Stimulated activated CD8-positive, alpha-beta memory T cell treated with anti-CD3 and anti-CD28 coated beads, Interleukin-15, amount 100 ng/mL, for 4 hours (primary cell): ENCODE measurements at regions not wholly inside any gene's neighbourhood (a gene's known extent, or its start where the extent isn't known, plus 50 kb on each side); places are given as distances from the start of the nearest gene placed in this dataset.

Source experiments
- DNase-seq, 2 donors: peaks; one replicate each; pipeline ENCODE4 v3.0.0-alpha.2; 2020; ENCODE audit warnings: low read depth in 2 of 2

- no peak for DNase-seq
Measured at GRCh38 chr6:43869792-43870659, 100.0 kb downstream of the VEGFA start.

GRCh38 chr6:43869079-43869710 lies 99.2 kb downstream of the VEGFA start:
- no peak for DNase-seq

GRCh38 chr6:43868467-43868866 lies 98.5 kb downstream of the VEGFA start:
- no peak for DNase-seq

- no peak for DNase-seq
Measured at GRCh38 chr6:43867996-43868395, 98.0 kb downstream of the VEGFA start.

GRCh38 chr6:43867246-43867645 lies 97.2 kb downstream of the VEGFA start:
- no peak for DNase-seq

- DNase-seq: no peak
Measured at GRCh38 chr6:43865932-43866645, 96.1 kb downstream of the VEGFA start.

GRCh38 chr6:43865086-43865485 lies 95.1 kb downstream of the VEGFA start:
- no peak for DNase-seq

GRCh38 chr6:43862925-43863324 lies 92.9 kb downstream of the VEGFA start:
- no peak for DNase-seq

GRCh38 chr6:43861212-43861894 lies 91.3 kb downstream of the VEGFA start:
- no peak for DNase-seq

GRCh38 chr6:43860285-43860684 lies 90.3 kb downstream of the VEGFA start:
- no peak for DNase-seq

GRCh38 chr6:43859213-43859612 lies 89.2 kb downstream of the VEGFA start:
- no peak for DNase-seq

GRCh38 chr6:43858161-43859153 lies 88.4 kb downstream of the VEGFA start:
- no peak for DNase-seq

- no peak for DNase-seq
Measured at GRCh38 chr6:43856005-43856765, 86.2 kb downstream of the VEGFA start.

- no peak for DNase-seq
Measured at GRCh38 chr6:43855247-43855646, 85.2 kb downstream of the VEGFA start.

GRCh38 chr6:43853066-43853650 lies 83.1 kb downstream of the VEGFA start:
- no peak for DNase-seq

GRCh38 chr6:43852350-43852864 lies 82.4 kb downstream of the VEGFA start:
- no peak for DNase-seq

GRCh38 chr6:43851204-43851865 lies 81.3 kb downstream of the VEGFA start:
- no peak for DNase-seq

GRCh38 chr6:43850314-43851203 lies 80.5 kb downstream of the VEGFA start:
- DNase-seq: no peak
